ENCODE measurements at regions not wholly inside any gene's neighbourhood (a gene's known extent, or its start where the extent isn't known, plus 50 kb on each side); places are given as distances from the start of the nearest gene placed in this dataset.

DNA sequence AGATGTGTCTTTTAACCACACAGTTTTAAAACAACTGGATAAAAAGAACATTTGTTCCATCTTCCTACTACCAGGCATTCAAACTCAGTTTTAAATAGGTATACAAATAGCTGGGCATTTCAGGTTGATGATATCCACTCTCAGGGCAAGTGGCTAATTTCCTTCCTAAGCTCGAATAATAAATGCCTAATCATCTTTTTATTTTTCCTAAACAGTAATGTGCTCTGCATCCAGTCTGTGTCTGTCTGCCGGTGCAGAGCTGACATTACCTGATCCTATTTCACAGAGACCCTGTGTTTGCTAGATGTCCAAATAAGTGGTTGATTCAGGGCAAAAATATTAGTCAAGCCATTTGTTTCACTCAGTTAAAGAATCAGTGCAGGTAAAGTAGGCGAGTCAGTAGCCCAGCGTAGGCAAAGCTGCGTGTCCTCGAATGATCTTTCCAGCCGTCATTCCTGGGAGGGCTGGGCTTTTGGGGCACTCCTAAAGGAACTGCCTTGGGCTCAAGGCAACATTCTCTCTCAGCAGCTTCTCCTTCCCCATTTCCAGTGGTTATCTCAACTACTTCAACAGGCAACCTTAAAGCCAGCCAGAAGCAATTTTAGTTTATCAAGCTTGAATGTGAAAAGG, 74.2 kb upstream of the BMP2 start:
- DNase-seq (ENCODE audit: low spot score) (no peak), FAIRE-seq (no peak)

DNA sequence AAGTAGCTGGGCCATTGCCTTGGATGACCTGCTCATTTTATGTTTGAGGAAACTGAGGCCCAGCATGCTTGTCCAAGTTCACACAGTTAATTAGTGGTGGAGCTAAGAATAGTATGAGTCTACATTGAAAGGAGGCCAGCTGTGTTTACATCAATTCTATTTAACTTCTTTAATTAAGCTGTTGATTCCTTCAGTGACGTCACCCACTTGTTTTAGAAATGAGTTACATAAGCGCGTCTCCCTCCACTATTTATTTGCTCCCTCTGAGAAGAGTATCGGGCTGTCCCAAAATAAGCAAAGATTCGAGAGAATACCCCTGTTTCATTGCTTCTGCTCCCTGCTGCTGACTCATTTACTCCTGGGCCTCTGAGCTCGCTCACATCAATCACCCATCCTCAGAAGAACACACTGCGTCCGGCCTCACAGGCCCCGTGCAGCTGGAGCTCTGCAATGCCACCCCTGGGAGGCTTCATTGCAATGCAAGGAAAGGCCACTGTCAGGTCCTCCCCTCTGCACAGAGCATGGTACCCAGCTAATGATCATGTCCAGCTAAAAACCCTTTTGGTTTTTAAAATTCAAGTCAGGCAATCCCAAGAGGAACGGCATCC, 74.8 kb upstream of the BMP2 start:
- no peak for FAIRE-seq
- DNase-seq (ENCODE audit: low spot score) = no peak

DNA sequence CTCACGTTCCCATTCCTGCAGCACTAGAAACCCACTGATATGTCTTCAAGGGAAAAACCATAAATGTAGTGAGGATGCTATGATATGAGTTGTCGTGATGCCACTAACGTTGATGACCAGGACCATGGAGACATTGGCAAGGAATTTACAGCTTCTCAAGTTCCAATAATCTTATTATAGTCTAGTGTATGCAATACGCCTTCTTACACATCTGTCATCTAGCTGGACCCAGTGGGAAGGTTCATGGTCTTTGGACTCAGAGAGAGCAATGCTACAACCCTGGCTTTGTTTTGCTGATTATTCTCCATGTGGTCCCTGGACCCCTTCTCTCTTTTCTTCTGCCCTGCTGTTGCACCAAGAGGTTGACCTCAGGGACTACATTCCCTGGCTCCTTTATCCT, 76.0 kb upstream of the BMP2 start:
- no peak for FAIRE-seq
- DNase-seq (ENCODE audit: low spot score) = no peak

DNA sequence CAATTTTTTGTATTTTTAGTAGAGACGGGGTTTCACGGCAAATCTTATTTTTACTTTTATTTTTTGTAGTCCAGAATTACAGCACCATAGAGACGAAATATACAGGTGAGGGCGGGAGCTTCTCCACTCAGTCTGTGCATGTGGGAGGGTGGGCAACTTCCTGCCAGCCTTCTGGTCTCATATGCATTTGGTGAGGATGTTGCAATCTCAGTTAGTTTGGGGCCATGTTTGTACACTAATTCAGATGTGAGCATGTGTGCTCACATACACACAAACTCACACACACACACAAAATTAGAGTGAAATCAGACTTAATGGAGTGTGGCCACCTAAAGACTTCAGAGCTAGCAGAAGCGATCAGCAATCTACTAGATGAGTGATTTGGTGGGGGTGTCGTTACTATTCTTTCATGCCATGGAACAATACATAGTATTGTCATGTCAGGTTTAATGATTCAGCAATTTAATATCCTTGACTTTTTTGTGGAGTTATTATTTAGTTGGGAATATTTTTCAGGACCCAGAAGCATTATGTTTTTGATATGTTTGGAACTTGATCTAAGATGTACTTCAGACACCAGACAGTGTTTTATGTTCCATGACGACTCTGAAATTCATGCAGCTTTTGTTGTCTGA, 78.0 kb upstream of the BMP2 start:
- no peak for FAIRE-seq
- DNase-seq (ENCODE audit: low spot score) = no peak

DNA sequence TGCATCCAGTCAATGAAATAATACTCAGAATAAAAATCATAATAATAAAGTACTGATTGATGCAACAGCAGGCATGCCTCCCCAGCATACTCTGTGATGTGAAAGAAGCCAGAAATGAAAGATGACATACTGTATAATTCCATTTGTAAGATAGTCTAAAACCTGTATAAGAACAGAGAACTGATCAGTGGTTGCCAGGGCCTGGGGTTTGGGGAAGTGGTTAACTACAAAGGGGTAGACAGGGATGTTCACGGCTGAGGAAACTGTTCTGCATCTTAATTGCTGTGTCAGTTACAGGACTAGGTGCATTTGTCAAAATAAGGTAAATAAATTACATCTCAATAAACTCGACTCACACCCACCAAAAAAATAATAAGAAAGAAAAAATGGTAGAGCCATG, 81.3 kb upstream of the BMP2 start:
- DNase-seq (ENCODE audit: low spot score) (no peak), FAIRE-seq (no peak)

DNA sequence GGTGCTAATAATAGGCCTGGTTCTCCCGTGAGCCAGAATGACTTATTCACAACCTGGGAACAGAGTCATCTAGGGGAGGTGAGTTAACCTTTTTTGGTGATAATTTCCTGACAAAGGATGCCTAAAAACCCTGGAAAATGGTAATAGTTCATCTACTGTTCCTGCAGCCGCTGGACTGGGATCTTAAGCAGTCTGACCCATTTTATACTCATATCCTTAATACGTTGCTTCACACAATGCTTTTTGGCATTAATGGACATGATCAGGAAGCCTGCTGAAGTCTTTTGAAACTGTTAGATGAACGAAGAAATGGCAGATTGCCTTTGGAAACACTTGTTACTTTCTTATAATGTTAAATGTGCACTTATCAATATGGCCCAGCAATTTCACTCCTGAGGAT, 81.9 kb upstream of the BMP2 start:
- FAIRE-seq = no peak

DNA sequence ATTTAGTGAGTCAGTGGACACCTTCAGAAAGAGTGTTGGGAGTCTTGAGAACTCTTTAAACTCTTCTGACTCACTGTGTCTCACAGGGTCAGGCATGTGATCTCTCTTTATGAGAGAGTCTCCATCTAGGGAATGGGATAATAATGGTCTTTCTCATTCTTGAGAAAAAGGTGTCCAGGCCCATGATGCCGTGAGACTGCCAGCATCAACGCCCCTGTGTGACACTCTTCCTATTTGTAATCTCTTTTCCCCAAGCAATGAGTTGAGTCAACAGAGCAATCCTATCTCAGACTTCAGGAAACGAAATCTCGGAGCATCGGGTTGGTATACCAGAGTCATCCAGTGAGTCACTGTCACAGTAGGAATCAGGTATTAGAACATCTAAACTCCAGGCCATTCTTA, 82.3 kb upstream of the BMP2 start:
- FAIRE-seq (no peak), DNase-seq (ENCODE audit: low spot score) (no peak)

More for the DNA sequence above, 81.9 kb upstream of the BMP2 start:
- DNase-seq (ENCODE audit: low spot score) = no peak

DNA sequence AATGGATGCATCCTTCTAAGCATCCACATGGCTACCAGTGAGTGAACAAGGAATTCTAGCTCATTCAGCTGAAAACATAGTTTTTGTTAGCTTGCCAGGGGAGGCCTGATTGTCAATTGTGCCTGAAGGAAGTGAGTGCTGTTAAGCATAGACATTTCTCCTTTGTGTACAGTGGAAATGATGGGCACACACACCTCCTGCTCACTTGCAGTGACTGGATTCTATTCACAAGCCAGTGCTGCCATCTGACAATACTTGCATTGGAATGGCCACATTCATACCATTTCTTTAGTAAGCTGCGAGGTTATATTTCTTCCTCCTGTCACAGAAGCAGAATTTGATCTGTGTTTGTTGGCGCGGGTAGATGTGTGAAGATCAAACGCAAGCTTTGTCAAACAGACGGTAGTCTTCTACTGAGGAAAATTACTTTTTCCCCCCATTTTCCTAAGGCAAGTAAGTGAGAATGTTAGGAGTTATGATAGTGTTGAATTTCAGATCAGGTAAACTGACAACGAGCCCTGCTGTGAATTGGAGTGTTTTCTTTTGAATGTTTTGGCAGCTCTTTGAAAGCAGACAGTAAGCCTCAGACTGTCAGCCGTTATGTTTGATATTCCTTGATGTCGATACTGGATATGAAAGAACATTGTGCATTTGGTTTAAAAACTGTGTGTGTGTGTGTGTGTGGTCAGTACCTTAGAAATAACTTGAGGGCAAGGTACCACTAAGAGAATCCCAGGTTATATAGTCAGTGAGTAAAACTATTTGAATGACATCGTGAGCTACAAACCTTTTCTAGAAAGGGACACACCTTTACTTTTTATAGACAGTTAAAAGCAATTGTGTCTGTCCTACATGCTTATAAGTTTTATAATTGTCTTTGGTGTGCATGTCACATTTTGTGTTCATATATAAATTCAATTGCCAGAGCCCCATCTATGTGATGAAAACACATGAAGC, 84.2 kb upstream of the BMP2 start:
- FAIRE-seq = peak; percentile 40
- no peak for DNase-seq (ENCODE audit: low spot score)

DNA sequence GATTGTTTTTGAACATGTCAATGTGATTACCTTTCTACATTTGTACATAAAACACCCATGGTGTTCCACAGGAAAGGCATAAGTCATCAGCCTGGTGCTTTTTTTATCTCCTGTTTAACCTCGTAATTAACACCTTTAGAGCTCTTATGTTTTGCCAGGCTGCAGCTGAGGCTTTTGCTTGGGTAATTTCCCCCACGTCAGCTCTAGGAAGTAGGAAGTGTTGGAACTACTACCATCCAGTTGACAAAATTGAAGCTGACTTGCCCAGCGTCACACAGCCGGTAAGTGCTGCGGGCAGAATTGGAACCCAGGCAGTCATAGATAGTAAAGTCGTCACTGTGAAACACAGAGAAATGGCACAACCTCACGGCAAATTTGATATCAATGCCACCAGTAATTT, 86.6 kb upstream of the BMP2 start:
- no peak for DNase-seq (ENCODE audit: low spot score)
- FAIRE-seq = no peak

DNA sequence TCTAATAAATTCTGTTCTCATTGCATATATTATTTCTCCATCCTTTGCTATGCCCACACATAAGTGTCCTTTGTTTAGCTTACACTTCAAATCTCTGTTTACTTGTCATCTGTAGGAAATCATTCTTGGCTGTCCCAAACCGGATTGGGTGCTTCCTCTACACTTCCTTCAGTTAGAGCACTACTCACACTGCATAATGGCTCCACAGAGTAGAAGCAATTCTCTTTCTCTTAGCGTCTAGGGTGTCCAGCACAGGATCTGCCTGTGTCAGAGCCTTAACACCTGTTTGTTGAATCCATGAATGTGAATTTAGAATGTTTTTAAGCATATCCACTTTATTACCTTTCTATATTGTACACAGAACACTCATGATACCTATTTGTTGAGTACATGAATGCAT, 87.0 kb upstream of the BMP2 start:
- DNase-seq (ENCODE audit: low spot score) (no peak), FAIRE-seq (no peak)

DNA sequence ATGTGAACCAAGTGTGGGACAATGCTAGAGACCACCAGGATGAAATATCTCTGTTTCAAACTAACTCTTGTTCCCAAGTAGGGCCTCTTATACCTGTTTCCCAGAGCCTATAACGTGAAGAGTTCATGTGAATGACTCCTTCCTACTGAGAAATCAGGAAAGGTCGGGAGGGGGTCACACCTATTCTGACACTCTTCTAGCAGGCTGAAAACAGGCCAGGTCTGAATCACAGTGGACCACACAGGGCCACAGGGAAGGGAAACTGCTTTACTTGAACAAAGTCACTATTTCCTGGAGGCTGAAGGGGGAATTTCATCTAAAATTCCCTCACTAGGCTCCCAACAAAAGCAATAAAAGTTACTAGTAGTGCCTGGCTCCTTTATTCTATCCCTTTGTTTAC, 88.4 kb upstream of the BMP2 start:
- FAIRE-seq (no peak), DNase-seq (ENCODE audit: low spot score) (no peak)

DNA sequence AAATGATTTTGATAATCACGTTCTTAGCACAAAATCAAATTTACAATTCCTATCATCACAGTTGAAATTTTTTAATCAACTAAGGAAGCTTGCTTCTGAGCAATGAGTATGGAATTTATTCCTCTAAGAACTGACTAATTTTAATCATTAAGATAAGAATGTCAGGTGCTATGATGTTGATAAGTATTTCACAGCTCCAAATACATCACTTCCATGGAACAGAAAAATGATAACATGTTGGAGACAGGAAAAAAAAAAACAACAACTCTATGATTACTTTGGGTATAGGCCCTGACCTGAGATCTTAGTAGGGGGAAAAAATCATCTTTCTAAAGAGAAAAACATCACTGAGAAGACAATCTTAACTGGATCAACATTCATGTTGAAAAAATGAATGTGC, 89.4 kb upstream of the BMP2 start:
- DNase-seq (ENCODE audit: low spot score) (no peak), FAIRE-seq (no peak)

DNA sequence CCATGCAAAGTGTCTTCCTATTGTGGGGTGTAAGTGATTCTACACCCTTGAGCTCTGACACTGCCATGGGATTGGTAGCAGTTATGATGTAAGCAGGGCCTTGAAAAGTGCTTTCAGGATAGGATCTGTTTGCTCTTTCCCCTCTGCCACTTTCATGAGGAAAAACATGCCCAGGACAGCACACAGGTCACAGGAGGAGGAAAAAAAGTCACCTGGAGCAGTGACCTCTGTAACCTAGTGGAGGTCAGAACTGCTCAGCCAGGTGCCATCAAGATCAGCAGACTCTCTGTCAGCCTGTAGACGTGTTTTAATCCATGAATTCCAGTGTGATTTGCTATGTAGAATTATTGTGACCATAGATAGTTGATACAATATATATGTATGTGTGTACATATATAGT, 92.7 kb upstream of the BMP2 start:
- FAIRE-seq (no peak), DNase-seq (ENCODE audit: low spot score) (no peak)

DNA sequence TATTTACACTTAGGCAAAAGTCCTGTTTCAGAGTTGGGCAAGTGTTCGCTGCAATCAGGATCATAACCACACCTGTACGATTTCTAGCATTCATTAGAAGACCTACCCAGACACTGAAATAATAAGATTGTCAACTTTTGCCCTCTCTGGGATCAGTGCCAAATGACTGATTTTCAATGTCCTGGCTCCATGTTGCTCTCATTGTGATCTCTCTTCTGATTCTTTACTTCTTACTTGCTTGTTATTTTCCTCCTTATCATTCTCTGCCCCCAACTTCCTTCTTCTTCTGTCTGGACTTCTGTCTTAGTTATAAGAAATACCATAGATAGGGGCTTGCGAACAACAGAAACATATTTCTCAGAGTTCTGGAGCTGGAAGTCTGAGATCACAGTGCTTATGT, 94.4 kb upstream of the BMP2 start:
- DNase-seq (ENCODE audit: low spot score) (no peak), FAIRE-seq (no peak)

DNA sequence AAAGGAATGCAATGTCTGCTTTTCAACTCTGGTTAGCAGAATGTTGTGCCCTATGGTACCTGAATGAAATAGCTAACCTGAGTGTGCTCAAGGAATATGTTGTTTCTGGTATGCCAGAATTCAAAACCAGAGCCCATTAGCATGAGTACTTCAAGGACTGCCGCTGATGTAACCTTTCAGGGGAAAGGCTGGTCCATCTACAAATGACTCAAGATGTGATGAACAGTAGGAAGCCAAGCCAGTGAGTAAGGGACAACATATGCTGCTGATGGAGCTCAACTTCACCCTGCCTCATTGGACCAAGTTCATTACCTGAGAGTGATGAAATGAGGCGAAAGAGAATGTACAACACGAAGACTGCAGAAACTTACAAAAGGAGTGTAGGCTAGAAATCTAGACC, 95.7 kb upstream of the BMP2 start:
- FAIRE-seq (no peak), DNase-seq (ENCODE audit: low spot score) (no peak)

DNA sequence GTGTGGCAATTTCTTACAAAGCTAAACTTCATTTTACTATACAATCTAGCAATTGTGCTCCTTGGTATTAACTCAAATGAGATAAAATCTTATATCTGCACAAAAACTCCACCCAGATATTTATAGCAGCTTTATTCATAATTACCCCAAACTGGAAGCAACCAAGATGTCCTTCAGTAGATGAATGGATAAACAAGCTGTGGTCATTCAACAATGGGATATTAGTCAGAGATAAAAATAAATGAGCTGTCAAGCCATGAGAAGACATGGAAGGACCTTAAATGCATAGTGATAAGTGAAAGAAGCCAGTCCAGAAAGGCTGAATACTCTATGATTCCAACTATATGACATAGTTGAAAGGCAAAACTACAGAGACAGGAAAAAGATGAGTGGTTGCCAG, 98.9 kb upstream of the BMP2 start:
- DNase-seq (ENCODE audit: low spot score) (no peak), FAIRE-seq (no peak)

DNA sequence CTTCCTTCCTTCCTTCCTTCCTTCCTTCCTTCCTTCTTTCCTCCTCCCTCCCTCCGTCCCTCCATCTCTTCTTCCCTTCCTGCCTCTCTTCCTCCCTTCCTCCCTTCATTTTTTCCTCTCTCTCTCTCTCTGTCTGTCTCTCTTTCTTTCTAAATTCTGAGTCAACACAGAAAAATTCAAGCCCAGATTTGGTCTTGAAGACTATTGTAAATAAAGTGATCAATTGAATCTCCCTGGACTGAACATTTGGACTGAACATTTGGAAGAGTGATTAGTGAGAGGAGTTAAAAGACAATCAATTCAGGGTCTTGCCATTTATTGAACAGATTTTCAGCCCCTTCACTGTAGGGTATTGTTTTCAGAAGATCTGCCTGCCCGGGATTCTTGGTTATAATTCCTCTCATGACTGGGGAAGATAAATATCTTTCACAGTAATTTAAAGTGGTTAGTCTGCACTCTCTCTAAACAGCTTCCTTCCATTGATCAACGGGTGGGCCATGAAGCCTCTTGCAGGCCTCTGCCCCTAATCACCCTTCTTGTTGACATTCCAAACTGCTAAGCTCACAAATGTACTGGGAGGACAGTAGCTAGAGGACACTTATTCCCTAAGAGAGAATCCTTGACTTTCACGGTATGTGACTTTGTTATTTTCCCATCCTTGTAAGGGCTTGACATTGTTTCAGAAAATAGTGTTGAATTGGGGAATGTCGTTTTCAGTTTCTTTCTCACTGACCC, 101.7 kb upstream of the BMP2 start:
- FAIRE-seq (peak; percentile 99), DNase-seq (ENCODE audit: low spot score) (no peak)

DNA sequence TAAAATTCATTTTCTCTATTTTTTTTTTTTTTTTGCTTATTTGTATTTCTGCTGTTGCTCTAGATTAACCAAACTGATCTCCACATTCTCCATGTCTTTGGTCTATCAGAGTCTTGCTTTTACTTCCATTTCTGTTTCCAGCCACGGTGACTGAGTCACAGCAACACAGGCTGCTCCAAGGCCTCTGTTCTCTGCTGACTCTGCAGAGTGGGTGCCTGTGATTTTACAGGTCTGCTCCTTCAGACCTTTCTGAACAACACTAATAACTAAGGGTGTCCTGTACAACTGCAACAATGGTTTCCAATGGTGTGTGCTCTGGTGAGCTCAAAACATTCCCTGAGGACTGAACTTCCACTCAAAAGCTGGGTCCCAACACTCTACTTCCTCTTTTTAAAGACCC, 102.3 kb upstream of the BMP2 start:
- FAIRE-seq (no peak), DNase-seq (ENCODE audit: low spot score) (no peak)

DNA sequence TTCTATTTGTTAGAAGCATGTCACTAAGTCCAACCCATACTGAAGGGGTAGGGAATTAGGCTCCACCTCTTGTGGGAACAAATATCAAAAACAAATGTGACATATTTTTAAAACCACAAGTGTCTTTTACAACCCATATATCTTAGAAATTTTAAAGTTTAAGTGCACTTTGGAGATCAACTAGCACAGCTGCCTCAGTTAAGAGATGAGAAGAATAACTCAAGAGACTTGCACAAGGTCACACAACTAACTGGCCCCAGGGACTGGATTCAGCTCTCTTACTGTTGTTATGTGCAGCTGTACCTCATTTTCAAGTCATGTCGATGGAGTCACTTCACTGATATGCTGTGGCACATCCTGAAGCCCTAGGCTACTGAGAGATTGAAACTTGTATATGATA, 102.9 kb upstream of the BMP2 start:
- FAIRE-seq (no peak), DNase-seq (ENCODE audit: low spot score) (no peak)

DNA sequence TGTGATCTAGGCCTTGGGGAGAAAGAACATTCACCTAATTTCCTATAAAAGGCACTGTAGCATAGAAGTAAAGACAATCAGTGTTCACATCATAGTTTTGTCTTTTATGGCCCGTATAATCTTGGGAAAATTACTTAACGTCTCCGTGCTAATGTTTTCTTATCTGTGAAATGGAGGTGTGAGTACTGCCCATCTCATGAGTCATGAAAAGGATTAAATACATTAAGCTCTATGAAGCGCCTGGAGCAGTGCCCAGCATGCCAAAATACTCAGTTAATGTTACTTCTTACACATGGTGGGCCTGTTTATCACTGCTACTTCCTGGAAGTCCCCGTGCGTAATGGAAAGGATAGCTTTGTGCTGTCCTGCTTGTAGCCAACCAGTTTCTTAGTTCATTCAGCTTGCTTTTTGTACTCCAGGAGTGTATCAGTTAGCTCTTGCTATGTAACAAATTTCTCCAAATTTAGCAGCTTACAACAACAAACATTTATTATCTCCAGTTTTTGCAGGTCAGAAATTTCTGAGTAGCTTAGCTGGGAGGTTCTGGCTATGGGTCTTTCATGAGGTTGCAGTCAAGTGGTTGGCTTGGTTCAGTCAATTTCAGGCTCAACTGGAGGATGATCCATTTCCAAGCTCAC, 103.6 kb upstream of the BMP2 start:
- FAIRE-seq (no peak), DNase-seq (ENCODE audit: low spot score) (no peak)

DNA sequence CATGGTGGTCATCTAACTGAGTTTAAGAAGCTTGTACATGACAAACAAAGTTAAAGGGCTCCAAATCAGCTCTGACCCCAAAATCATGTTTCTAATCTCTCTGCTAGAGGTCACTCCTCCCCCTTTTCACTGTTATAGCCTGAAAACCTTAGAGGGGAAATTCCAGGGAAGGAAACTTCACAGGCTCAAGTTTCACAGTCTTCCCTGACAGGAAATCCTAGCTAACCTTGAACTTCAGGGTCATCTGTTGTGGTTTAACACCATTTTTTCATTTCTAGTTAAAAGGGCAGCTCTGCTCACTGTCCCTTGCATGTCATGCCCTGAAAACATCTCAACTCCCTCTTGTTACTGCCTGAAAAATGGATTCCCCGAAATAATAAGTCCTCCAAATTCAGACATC, 104.4 kb upstream of the BMP2 start:
- DNase-seq (ENCODE audit: low spot score) (no peak), FAIRE-seq (no peak)
